Body of pancreas (tissue), 4 donors: ENCODE measurements at regions not wholly inside any gene's neighbourhood (a gene's known extent, or its start where the extent isn't known, plus 50 kb on each side); places are given as distances from the start of the nearest gene placed in this dataset.

Source experiments
- CTCF ChIP-seq, 7 experiments: fragments of 450-650 bp in 4 of 7; fragments of 200-600 bp in 3 of 7; sonication (generic) in 3 of 7; IDR thresholded peaks; one replicate each; pipeline ENCODE4 v1.5.1; 2016 to 2019; ENCODE audit warnings: antibody characterized with exemption in 7 of 7
- POLR2A ChIP-seq, 3 donors: fragments of 450-650 bp; IDR thresholded peaks; one replicate each; pipeline ENCODE4 v1.6.1; 2016; ENCODE audit warnings: antibody characterized with exemption in 3 of 3, mild to moderate bottlenecking in 2 of 3

GRCh38 chr5:101018299-101018698 lies 115.2 kb upstream of the ST8SIA4 start:
- no peak for TF ChIP-seq CTCF (IDR thresholded peaks at IDR 0.05)
- TF ChIP-seq POLR2A (IDR thresholded peaks at IDR 0.05), result no peak
